ENCODE measurements at regions not wholly inside any gene's neighbourhood (a gene's known extent, or its start where the extent isn't known, plus 50 kb on each side); places are given as distances from the start of the nearest gene placed in this dataset.

GRCh38 chr10:1846032-1846431 lies 108.7 kb upstream of the ADARB2 start:
- DNase-seq, result no peak

- DNase-seq, result no peak
These were observed 104.4 kb upstream of the ADARB2 start for GRCh38 chr10:1841759-1842158.

GRCh38 chr10:1829712-1830111 lies 92.4 kb upstream of the ADARB2 start:
- DNase-seq, result no peak

- DNase-seq, result no peak
These were observed 87.6 kb upstream of the ADARB2 start for GRCh38 chr10:1824928-1825327.

GRCh38 chr10:1814556-1814955 lies 77.2 kb upstream of the ADARB2 start:
- no peak for DNase-seq

GRCh38 chr10:1809139-1809741 lies 71.9 kb upstream of the ADARB2 start:
- DNase-seq, result no peak

GRCh38 chr10:1807924-1808323 lies 70.6 kb upstream of the ADARB2 start:
- DNase-seq, result no peak

- no peak for DNase-seq
These were observed 69.9 kb upstream of the ADARB2 start for GRCh38 chr10:1807196-1807595.

GRCh38 chr10:1802413-1802812 lies 65.1 kb upstream of the ADARB2 start:
- DNase-seq, result no peak

GRCh38 chr10:1788401-1788800 lies 51.1 kb upstream of the ADARB2 start:
- no peak for DNase-seq

Data from CD4-positive, alpha-beta T cell treated with Interleukin-10 for 1 hour (primary cell).